GM21423 (cell line): ENCODE measurements at regions not wholly inside any gene's neighbourhood (a gene's known extent, or its start where the extent isn't known, plus 50 kb on each side); places are given as distances from the start of the nearest gene placed in this dataset.

Experiments used
- ATAC-seq: cut with Tn5 transposase; IDR thresholded peaks from one replicate; pipeline ENCODE4 v1.9.1; 2021; ENCODE audit warnings: mild to moderate bottlenecking, moderate library complexity; ENCODE audit not compliant: unreplicated experiment

DNA sequence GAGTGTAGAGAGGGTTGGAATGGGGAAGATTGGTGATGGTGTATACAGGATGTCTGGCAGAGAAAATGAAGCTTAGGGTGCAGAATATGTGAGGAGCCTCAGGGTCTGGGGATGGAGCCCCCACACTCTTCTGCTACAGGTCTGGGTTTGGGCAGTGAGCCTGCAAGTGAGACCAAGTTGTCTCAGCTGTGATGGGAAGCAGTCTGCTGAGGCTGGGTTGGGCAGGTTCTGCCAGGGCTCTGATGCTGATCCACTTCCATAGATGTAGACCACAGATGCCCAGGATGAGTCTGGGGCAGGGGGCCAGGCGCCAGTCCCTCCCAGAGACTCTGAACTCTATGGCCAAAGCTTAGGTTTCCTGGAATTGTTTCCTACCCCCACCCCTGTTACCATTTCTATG, 516.9 kb downstream of the PTPRU start:
- no peak for ATAC-seq

DNA sequence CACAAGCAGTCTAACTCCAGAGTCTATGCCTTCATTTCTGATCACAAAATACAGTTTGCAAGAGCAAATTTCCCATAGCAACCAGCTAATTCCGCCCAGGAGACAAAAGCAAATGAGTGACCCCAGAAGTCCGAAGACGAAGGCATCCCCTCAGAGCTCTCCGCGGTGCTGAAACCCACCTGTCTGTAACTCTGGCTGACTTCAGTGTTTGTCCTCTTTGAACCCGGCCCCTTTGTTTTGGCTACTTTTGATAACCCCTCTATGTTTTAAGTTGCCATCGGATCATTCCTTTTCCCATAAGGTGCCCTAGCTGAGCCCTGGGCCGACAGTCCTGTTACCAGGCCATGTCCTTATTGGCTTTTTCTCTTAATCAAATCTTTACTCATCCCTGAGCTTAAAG, 515.8 kb downstream of the PTPRU start:
- no peak for ATAC-seq

- ATAC-seq: no peak
Observed at GRCh38 chr1:29749024-29749945, 513.0 kb downstream of the PTPRU start.

- ATAC-seq: no peak
Observed at GRCh38 chr1:29747196-29747595, 510.9 kb downstream of the PTPRU start.

DNA sequence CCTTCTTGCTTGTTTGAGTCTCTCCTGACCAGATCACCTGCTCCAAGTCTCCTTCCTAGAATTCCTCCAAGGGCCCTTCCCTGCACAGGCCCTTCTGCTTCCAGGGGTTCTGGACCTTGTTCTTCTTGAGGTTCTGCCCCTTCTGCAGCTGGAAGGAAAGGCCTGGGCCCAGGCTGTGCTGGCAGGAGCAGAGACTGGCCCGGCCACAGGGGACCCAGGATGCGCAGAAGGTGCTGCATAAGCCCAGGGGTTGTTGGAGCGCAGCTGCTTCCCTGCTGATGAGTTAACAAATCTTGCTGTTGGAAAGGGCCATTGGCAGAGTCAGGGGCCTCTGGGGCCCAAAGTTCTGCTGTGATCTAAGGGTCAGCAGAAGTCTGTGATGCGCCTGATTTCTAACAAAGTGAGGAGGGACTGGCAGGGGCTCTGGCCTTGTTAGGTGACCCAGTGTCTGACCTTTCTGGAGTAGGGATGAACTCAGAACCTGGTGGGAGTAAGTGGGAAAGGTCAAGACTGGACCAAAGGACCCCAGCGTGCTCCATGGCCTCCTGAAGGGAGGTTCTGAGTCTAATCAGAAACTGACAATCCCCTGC, 509.8 kb downstream of the PTPRU start:
- no peak for ATAC-seq

DNA sequence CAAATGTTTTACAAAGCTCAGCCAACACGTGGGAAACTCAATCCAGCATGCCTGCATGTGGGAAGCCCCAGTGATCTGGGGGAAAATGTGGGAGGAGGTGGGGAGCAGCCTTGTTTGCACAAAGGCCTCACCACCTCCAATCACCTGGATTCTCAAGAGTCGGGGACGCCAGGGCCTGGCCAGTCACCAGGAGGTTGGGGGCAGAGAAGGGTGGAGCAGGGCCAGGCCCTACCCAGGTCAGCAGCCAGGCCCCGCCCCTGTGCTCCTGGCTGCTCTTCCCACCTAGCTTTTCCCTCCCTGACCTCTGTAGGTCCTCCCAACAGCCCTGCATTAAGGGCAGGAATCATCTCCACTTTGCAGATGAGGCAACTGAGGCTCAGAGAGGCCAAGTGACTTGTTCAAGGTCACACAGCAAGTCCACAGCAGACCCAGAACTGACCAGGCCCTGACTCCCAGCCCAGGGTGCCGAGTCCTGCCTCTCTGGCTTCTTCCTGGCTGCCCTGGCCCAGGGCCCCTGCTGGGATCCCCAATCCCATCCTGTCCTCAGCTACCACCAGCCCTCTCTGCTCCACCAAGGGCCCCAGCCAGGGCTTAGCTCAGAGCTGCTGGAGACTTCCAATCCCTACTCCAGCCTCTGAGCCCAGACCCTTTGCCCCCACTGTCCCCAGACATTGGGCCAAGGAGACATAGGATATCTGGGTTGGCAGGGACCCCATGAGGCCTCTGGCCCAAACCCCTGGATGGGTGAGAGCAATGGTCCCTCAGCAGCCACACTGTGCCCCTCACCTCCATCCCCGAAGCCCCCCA, 508.6 kb downstream of the PTPRU start:
- no peak for ATAC-seq

DNA sequence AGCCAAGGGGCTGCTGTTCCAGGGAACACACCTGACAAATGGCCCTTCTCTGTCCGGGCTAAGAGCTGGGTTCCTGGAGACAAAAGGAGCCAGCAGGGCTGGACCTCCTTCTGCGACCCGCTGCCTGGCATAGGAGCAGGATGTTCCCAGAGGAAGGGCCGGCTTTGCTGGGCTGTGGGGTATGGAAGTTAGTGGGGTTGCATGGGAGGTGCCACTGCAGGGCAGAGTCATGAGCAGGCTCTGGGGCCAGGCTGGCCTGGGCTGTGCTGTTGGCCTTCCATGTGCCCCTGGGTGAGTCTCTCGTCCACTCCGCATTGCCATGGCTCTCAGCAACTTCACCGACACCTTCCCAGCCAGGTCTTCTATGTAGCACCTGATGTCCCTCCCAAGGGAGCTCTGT, 507.6 kb downstream of the PTPRU start:
- no peak for ATAC-seq

DNA sequence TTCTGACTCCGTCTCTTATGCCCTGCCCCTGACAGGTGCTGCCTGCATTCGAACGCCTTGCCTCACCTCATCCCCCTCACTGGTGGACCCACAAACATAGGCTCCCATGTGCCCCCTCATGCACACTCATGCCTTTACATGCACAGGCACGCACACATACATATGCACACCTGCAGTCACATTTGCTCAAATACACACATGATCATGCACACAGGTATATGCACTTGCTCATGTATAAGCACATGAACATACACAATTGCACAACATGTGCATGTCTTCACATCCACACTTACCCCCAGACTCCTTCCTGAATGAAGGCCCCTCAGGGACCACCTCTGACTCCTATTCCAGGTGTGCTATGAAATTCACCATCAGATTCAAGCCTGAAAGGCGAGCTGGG, 506.9 kb downstream of the PTPRU start:
- no peak for ATAC-seq

GRCh38 chr1:29739176-29739575, 502.9 kb downstream of the PTPRU start:
- ATAC-seq: no peak

DNA sequence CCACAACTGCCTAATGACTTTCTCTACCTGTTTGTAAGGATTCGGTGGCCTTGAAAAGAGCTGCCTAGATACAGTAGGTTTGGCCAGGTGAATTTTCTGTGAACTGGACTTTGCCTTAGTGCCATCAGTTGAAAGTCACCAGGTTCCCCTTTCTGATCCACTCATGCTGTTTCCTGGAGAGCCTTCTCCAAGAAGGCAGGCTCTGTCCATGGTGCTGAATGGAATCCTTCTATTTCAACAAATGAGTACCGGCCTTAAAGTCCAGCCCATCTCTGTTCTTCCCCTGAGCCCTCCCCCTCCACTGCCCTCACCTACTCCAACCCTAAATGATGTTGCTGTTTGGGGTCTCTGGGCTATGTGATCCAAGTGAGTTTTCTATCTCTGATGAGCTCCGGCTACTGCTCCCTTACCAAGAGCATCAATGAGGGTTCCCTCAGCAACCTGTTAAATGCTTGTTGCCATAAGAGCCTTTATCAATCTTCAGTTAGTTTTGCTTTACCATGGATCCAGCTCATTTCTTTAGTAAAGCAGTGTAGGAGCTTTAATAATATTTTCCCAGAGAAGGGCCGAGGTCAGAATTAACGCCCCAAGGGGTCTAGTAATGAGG, 500.4 kb downstream of the PTPRU start:
- no peak for ATAC-seq

- ATAC-seq: no peak
Observed at GRCh38 chr1:29732453-29732852, 496.1 kb downstream of the PTPRU start.

DNA sequence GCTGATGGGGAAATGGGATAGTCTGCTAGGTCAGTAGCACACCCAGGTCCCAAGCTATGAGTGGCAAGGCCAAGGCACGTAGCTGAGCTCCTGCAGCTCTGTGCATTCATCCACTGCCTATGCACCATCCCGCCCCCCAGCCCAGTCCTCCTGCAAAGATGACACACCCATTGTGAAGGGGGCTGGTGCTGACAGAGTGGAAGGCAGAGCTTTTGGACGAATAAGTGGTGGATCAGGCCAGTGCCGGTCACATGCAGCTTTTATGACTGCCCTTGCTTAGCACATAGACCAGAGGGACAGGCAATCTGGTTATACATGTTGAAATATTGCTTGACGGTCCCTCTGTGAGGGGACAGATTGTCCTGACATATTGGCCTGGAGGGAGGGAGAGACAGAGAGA, 494.3 kb downstream of the PTPRU start:
- no peak for ATAC-seq

DNA sequence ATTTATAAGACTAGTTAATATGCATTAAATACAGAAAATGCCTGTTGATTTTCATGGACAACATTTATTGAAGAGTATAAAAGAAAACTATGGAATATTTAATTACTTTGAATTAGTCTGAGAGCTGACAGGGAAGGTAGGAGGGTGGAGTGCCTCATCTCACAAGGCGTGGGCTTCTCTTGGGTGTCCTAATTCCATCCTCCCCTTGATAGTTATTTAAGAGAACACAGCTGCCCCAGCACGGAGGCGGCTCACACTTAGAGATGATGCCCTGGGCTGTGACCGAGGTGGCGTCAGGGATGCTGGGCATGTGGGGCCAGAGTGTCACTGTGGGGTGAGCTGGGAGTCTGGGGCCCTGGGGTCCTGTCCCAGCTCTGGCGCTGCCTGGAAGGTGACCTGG, 493.0 kb downstream of the PTPRU start:
- ATAC-seq: no peak

GRCh38 chr1:29728703-29729102, 492.4 kb downstream of the PTPRU start:
- no peak for ATAC-seq

- no peak for ATAC-seq
Observed at GRCh38 chr1:29725262-29725661, 488.9 kb downstream of the PTPRU start.

GRCh38 chr1:29722598-29722997, 486.3 kb downstream of the PTPRU start:
- ATAC-seq: no peak

- no peak for ATAC-seq
Observed at GRCh38 chr1:29719253-29719652, 482.9 kb downstream of the PTPRU start.

DNA sequence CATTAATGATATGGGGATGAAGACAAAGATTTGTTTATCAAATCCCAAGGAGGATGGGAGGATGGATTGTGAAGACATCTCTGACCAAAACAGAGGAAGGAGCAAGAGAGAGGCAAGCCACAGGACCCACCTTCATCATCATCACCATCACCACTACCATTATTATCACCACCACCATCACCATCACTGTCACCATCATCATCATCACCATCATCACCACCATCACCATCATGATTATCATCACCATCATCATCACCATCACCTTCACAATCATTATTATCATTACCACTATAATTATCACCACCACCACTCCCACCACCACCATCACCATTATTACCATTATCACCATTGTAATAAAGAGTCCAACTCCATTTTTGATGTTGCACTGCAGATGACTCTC, 482.5 kb downstream of the PTPRU start:
- no peak for ATAC-seq

DNA sequence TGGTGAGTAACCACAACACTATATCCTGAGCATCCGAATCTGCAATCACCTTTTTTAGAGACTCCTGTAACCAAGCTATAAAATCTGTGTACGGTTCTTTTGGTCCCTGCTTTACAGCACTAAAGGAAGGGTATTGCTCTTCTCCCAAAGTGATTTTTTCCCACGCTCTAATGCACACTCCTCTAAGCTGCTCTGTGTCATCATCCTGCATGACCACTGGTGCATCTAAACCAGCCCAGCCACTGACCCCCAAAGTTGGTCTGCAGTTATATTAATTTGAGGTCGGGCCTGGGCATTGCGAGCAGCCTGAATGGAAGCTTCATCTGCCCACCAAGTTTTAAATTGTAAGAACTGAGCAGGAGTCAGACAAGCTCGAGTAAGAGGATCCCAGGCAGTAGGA, 480.0 kb downstream of the PTPRU start:
- no peak for ATAC-seq

- no peak for ATAC-seq
Observed at GRCh38 chr1:29713857-29714256, 477.5 kb downstream of the PTPRU start.

GRCh38 chr1:29712801-29713200, 476.5 kb downstream of the PTPRU start:
- ATAC-seq: no peak
